ENCODE measurements at regions not wholly inside any gene's neighbourhood (a gene's known extent, or its start where the extent isn't known, plus 50 kb on each side); places are given as distances from the start of the nearest gene placed in this dataset.
A peak's percentile ranks its signal among the peaks of the same experiment; 100 is the strongest.

- no peak for DNase-seq (ENCODE audit: low spot score)
These were observed 57.3 kb downstream of the HHEX start for GRCh38 chr10:92747066-92747465.

DNA sequence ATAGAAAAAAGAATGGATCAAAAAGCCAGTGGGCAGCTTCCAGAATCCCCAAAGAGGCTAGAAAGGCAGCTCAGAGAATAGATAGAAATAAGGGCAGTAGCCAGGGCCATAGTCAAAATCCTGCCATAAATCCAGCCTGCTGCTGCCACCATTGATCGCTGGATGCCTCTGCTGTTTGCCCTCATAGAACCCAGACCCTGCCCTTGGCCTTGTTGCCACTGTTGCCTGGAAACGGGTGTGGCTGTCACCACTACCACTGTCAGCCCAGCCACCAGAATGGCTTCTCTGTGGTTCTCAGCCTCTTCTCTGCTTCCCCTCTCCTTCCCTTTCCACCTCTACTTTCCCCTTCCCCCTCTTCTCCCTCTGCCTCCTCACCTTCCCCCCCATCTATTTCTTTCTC lies 57.8 kb downstream of the HHEX start:
- no peak for DNase-seq (ENCODE audit: low spot score)

- peak; percentile 13 for DNase-seq (ENCODE audit: low spot score)
These were observed 61.2 kb downstream of the HHEX start for GRCh38 chr10:92750791-92751533.

DNA sequence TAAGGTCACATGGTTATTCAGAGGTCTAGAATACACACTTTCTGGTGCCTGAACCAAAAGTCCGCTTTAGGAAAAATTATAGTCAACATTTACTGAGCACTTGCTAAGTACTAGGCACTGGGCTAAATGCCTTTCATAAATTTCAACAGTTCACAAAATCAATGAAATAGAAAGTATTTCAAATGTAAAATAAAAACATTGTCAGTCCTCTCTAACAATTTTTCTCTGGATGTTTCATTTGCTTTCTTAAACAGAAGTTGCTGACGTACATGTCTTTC lies 61.7 kb downstream of the HHEX start:
- DNase-seq (ENCODE audit: low spot score), result no peak

DNA sequence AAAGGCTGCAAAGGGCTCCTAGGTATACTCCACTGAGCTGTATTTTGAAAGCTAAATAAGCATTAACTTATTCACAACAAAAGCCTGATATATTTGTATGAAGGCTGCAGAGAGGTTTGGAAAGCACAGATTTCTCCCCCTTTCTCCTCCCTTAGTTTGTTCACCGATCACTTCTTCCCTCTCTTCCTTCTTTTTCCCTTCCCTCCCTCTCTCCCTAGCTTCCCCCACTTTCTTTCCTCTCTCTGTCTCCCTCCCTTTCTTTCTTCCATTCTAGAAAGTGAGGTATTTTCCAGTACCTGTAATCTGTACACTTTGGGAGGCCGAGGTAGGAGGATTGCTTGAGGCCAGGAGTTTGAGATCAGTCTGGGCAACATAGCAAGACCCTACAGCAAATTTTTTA lies 62.1 kb downstream of the HHEX start:
- DNase-seq (ENCODE audit: low spot score), result no peak

DNA sequence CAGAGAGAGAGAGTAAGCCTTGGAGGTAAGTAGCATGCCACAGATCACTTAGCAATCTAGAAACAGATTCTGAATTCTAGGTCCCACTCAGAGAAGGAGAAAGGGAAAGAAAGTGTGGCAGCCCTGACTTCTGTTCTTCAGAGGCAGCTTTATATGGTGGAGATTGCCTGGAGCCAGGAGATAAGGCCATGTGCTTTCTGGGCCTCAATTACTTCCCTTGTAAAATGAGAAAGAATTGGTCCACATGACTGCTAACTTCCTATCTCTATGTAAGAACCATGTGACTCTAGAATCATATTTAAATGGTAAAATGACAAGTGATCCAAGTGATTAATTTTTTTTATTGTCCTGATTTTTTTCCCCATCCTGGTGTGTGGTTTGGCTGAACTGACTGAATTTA lies 64.1 kb downstream of the HHEX start:
- no peak for DNase-seq (ENCODE audit: low spot score)

DNA sequence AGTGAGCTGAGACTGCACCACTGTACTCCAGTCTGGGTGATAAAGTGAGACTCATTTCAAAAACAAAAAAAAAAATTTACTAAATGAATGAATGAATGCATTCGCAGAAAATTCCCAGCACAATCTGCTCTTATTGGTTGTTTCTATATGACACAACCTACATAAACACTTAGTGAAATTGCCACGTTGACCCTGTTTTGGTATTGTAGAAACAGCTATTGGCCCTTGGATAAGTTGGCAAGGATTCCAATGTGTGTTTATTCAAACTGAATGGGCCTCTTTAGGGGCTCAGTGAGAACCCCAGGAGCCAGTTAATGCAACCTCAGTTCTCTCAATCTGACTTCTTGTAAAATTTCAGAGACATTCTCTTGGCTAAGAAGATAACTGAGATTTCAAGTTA lies 66.0 kb downstream of the HHEX start:
- DNase-seq (ENCODE audit: low spot score), result no peak

GRCh38 chr10:92756201-92757065 lies 66.7 kb downstream of the HHEX start:
- no peak for DNase-seq (ENCODE audit: low spot score)

DNA sequence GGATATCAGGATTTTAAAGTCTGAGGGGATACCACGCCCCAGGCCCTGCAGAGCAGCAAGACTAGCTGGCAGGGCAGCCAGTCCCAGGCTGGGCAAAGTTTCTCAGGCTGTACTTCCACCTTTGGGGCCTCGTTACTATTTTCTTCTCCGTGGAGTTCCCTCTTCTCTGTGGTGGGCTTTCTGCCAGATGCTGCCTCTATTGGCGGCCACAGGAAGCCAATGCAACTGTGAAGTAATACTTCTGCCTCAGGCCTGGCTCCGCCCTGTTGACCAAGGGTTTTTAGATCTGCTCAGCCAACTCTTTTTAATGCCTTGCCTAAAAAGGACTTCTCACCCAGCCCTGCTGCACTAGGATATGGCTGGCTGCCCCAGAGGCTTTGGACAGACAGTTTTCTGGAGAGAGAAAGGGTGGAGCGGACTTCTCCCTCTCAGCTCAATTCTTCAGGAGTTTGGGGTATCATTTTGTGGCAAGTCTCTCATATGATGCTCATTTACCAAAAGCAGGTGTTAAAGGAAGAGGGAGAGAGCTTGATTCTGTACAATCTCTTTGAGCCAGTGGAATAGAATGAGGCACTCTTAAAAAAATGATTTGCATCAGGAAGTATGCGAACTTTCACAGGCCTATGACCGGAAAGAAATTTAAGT lies 67.4 kb downstream of the HHEX start:
- peak; percentile 71 for DNase-seq (ENCODE audit: low spot score)

DNA sequence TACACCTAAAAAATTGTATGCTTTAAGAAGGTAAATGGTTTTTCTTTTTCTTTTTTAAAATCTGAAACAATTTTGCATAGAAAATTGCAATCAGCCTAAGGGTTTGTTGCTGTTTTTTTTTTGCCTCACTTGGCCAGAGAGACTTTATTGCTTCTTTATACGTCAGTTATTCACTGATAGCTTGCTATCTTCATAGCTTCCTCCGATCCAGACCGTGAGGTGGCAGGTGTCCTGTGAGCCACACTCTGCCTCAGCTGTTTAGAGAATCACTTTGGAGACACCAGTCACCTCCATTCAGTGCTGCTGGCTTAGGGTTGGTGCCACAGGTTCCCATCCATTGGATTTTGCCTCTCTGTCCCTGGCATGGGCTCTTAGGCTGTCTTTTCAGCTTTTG lies 68.0 kb downstream of the HHEX start:
- DNase-seq (ENCODE audit: low spot score), result no peak

DNA sequence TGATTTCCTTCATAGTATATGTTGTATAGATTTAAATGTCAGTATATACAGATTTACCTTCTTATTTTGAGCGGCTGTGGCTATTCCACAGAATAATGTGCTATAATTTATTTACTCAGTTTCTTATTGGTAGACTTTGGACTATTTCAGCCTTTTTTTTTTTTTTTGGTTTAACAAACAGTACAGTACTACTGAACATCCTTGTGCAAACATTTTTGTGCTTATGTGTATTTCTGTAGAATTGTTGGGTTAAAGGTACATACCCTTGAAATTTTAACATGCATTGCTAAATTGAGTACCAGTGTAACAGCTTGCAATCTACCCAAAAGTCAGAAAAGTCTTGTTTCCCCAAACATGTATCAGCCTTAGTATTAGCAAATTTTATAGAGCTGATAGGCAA lies 68.8 kb downstream of the HHEX start:
- no peak for DNase-seq (ENCODE audit: low spot score)

GRCh38 chr10:92760609-92761008 lies 70.9 kb downstream of the HHEX start:
- DNase-seq (ENCODE audit: low spot score), result peak; percentile 26

DNA sequence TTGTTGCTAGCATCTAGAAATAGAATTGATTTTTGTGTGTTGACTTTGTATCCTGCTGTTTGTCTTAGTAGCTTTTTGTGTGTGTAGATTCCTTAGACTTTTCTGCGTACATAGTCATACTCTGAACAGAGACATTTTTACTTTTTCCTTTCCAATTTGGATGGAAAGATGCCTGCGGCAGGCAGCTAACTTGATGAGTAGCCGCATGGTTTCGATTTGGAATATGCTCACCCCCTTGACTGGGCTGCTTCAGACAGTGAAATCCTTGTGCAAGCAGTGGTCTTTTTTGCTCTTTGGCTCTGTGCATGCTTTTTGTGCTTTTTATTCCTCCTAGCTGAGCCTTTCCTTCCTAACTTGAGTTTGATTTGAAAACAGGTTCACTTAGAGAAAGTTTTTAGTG lies 71.8 kb downstream of the HHEX start:
- DNase-seq (ENCODE audit: low spot score), result no peak

- no peak for DNase-seq (ENCODE audit: low spot score)
These were observed 73.9 kb downstream of the HHEX start for GRCh38 chr10:92763634-92764155.

GRCh38 chr10:92766451-92766850 lies 76.7 kb downstream of the HHEX start:
- DNase-seq (ENCODE audit: low spot score), result no peak

DNA sequence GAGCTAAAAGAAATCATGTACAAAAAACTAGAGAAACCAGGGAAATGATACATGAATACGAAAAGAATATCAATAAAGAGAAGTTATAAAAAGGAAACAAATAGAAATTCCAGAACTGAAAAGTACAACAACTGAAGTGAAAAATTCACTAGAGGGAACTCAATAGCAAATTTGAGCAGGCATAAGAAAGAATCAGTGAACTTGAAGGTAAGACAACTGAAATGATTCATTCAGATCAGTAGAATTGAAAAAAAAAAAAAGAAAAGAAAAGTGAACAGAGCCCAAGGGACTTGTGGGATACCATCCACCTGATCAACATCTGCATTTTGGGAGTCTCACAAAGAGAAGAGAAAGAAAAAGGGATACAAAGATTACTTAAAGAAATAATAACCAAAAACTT lies 78.3 kb downstream of the HHEX start:
- no peak for DNase-seq (ENCODE audit: low spot score)

GRCh38 chr10:92773776-92774175 lies 74.5 kb upstream of the EXOC6 start:
- no peak for DNase-seq (ENCODE audit: low spot score)

- DNase-seq (ENCODE audit: low spot score), result no peak
These were observed 70.2 kb upstream of the EXOC6 start for GRCh38 chr10:92778091-92778490.

- no peak for DNase-seq (ENCODE audit: low spot score)
These were observed 63.2 kb upstream of the EXOC6 start for GRCh38 chr10:92785118-92785517.

- DNase-seq (ENCODE audit: low spot score), result no peak
These were observed 60.7 kb upstream of the EXOC6 start for GRCh38 chr10:92787557-92788152.

DNA sequence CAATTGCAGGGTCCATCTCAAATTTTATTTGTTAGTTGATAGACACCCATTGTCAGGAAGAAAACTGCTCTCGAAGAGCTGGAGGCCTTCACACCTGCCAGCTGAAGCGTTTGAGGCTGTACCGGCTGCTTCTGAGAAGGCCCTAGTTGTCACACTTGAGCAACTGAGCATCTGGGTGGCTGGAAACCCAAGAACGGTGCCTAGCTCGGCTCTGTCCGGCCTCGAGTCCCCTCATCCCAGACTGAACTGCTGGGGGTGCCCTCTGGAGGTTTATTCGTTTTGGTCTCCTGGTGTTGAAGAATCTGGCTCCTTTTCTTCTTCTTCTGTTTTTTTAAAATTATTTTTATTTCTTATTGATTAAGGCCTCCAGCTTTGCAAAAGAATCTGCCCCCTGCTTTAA lies 59.3 kb upstream of the EXOC6 start:
- no peak for DNase-seq (ENCODE audit: low spot score)

- DNase-seq (ENCODE audit: low spot score), result no peak
These were observed 58.5 kb upstream of the EXOC6 start for GRCh38 chr10:92789786-92790185.

GRCh38 chr10:92790440-92790839 lies 57.9 kb upstream of the EXOC6 start:
- DNase-seq (ENCODE audit: low spot score), result no peak

Data from AG08395 (cell line).